Amygdala (tissue), 56 donors: ENCODE measurements at regions not wholly inside any gene's neighbourhood (a gene's known extent, or its start where the extent isn't known, plus 50 kb on each side); places are given as distances from the start of the nearest gene placed in this dataset.
A peak's percentile ranks its signal among the peaks of the same experiment; 100 is the strongest.

Source experiments
- DNase-seq, 56 donors: peaks; one replicate each; lab custom pipeline; 2025; lab: John Stamatoyannopoulos, UW

DNA sequence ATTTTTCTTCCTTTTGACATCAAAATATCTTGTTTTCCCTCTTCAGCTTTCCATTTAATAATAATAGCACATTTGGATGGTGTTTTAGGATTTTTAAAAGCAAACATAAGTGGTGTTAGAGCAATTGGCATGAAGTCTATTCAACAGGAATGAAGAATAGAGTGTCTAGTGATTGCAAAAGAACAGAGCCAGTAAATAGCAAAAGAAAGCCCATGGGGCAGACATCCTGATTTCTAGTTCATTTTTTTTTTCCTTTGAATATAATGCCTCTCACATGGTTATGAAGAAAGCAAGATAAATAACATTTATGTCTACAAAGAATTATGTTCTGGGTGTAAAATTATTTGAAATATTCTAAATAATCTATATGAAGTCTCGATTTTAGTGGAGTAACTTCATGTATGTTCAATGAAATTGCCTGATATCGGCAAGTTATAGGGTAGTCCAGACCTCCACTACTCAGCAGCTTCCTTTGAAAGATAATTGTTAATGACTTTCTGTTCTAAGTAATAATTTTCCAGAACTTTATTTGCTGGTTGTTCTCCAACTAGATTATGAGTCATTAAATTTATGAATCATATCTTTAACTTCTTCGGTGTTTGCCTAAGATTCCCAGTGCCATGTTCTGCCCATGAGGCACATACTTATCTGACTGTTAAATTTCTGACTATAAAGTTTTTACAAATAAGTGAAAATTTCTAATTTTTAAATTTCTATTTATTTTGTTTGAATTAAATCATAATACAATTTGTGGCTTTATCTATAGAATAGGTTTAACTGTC is 587.9 kb downstream of the TLL1 start:
- no peak for DNase-seq

- DNase-seq = no peak
These were observed 608.0 kb downstream of the TLL1 start for GRCh38 chr4:166481055-166481454.

DNA sequence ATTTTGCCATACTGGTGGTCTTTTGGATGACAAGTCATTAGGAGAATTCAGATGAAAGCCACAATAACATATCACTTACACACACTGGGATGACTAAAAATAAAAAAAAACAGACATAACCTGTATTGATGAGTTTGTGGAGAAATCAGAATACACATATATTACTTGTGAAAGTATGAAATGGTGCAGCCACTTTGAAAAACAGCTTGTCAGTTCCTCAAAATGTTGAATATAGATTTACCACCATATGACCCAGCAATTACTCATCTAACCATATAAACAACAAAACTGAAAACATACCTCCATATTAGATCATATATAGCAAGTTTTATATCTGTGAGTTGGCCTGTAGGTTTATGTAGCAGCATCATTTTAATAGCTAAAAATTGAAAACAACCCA is 608.7 kb downstream of the TLL1 start:
- DNase-seq = no peak

DNA sequence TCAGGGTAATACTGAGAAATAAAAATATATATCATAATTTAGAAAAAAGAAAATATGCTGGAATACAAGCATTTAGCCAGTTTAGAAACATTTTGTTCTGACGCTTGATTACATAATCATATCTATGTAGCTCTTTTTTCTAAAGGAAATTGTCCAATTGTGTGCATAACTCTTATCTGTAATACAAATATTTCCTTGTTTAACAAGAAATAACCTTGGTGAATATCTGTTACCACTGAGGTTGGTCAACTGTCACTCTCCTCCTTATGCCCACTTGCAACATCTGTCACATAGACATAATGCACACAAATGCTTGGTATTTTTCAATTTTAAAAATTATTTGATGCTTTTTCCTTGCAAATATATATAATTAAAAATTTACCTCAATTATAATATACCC is 609.7 kb downstream of the TLL1 start:
- DNase-seq = no peak

DNA sequence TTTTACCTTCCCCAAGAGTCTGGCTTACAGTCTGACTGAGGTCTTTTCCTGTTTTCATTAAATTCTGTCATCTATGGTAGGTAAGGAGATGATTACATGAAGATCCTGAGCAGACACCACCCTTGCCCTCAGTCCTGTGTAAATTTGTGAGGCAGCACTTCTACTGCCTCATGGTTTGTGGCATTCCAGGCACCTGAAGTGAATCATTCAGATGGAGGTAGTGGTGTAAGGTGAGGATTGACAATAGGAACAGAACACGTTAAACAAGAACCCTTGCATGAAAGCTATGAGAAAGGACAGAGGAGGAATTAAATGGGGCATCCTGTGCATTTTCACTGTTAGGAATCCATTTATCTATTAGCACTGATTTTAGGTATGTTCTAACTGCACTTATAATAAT is 618.6 kb downstream of the TLL1 start:
- DNase-seq = no peak

- no peak for DNase-seq
These were observed 620.9 kb downstream of the TLL1 start for GRCh38 chr4:166493924-166494345.

- DNase-seq = no peak
These were observed 625.5 kb downstream of the TLL1 start for GRCh38 chr4:166498546-166498945.

GRCh38 chr4:166499820-166500219 is 626.8 kb downstream of the TLL1 start:
- DNase-seq = no peak

DNA sequence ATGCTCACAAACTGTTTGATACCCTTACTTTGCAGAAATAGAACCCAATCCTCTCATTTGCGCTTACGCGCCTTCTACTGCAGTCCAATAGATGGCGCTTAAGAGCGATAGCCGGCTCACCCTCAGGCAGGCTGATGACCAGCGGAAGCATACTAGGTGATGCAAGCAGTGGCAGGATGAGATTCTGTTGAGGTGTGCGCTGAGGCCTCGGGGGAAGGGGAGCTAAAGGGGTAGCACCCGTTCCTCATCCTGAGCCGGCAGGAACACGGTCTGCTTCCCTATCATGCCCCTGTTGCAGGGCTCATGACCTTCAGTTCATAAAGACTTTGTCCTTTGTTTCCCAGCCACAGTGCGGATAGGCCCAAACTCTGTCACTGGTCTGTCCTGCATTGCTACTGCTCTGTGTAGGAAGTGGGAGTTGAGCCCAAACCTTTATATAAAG is 628.9 kb downstream of the TLL1 start:
- peak in 1 of 56 donors; percentile 4 for DNase-seq

DNA sequence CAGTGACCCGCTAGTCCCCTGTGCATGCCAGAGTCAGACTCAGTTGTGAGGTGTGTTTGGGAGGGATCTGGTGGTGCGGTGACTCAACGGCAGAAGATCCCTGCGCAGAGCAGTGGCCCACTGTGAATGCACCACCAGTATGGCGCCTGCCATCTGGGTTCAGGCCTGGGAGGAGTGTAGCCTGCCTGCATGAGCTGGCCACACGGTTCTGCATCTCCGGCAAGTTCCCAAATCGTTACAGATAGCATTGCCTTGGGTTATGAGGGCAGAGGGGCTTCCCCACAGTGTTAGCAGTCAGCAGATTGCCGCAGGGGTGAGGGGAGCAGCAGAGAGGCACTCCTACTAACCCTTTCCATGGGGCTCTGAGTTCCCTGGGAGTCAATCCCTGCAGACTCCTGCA is 629.6 kb downstream of the TLL1 start:
- no peak for DNase-seq

DNA sequence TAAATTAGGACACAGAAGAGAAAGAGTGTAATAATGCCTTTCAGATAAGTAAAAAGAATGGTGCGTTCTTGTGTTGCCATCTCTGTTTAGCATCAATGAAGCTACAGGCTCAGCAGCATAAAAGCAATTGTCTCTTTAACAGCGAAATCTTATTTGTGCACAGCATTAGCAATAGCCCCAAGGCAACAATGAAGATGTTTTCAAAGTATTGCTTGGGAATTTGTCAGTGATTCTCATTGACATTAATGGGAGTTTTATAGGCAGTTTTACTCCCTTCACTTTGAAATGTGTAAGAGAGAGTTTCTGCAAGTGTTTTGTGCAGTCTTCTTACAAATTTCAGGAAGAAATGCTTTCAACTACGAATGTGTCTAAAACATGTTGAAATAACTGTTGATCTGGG is 633.0 kb downstream of the TLL1 start:
- no peak for DNase-seq

DNA sequence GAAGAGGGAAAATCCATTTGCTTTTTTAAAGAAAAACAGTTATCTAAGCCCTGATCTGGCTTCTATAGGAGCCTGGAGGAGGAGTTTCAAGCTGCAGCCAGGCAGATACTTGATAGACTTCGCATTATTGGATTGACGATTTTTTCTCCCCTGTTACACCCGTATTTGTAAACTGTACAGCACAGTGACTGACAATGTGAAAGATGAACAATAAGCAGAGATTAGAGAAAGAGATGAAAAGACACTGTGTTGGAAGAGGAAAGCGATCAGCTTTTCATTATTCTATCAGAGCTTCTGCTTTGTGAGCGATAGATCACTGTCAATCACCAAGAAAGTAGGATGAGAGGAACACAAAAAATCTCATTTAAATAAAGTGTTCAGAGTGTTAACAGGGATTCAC is 639.2 kb downstream of the TLL1 start:
- no peak for DNase-seq

GRCh38 chr4:166518315-166518714 is 645.3 kb downstream of the TLL1 start:
- DNase-seq = no peak

DNA sequence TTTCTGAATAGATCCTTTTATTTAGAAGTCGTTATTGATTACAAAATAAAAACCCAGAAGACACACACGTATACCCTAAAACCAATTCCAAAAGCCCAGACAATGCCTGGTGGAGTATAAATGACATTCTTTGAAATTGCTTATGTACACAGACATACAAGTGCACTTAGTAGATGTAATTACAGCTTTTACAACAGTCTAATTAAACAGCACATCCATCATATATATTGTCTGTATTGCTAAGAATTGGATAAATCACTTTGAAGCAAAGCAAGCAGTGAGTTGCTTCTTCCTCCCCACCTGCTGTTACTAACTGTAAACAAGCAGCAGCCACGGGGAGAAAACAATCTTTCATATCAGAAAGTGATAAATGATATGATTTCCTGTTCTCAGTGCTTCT is 645.7 kb downstream of the TLL1 start:
- no peak for DNase-seq

- no peak for DNase-seq
These were observed 646.7 kb downstream of the TLL1 start for GRCh38 chr4:166519774-166520173.

- DNase-seq = no peak
These were observed 654.5 kb downstream of the TLL1 start for GRCh38 chr4:166527500-166527899.

- DNase-seq = no peak
These were observed 658.7 kb downstream of the TLL1 start for GRCh38 chr4:166531703-166532102.

DNA sequence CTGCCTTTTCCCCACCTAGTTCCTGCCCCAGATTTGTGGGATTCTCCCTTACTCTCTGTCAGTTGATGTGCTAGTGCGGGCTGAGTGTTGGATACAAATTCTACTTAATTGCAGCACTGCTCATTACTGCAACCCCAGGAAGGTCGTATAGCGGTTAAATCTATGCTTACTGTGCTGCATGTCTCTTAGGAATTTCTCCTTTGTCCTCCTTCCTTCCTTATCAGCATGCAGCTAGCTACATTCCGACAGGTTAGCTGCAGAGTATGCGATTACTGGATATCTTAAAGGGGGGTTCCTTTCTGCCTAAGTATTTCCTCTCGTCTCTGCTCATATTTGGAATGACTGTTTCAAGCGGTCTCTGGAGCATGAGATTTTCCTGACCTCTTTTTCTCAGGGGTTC is 662.8 kb downstream of the TLL1 start:
- no peak for DNase-seq

DNA sequence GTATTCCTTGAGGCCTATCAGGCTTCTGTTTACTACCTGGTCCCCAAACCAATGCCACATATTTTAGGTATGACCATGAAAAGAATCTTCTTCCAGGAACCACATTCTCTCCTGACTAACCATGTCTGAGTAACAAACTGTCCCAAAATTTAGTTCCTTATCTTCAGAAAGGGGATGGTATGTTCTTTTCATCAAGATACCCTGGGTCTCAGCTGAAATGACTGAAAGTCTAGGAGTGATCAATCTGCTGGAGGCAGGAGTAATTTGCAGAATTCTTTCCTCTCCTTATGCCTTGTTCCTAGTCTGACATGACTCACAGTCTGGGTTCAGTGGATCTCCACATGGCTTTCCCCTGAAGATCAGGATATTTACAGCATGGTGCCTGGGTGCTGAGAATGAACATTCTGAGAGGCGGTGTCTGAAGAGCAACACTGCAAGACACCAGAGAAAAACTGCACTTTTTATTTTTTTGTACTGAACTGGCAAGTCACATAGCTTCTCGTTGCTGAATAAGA is 665.5 kb downstream of the TLL1 start:
- no peak for DNase-seq

DNA sequence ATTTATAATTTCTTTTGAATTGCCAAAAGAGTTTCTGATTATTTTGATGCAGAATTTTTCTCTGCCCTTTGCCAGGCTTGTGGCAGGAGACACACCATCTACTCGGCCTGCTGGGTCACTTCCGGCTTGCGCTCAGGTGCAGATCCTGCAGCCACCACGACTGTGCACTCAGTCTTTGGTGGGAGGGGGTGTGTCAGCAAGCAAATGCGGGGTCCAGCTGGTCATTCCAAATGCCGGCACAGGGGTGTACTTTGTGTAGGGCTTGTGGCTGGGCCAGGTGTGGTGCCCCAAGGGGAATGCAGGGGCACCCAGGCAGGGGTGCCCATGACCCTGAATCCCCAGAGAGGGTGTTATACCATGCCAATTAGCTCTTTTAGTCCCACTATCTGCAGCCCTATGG is 673.0 kb downstream of the TLL1 start:
- no peak for DNase-seq

DNA sequence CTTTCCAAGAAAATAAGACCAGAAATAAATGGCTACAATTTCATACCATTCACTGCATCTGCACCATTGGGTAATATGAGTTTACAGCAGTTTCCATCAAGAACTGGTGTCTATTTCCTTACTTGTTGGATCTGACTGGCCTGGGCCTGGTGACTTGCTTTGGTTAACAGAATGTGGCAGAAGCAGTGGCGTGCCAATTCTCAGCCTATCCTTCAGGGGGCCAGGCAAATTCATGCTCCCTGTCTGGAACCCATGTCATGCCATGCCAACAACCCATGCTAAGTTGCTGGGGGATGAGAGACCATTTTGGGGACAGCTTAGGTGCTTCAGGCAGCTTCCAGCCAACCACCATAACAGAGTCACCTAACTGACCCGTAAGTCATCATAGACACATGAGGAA is 656.7 kb downstream of the SPOCK3 start:
- DNase-seq = no peak

GRCh38 chr4:166585491-166585890 is 648.8 kb downstream of the SPOCK3 start:
- DNase-seq = no peak
